NCI-H524 (cell line): ENCODE measurements at regions not wholly inside any gene's neighbourhood (a gene's known extent, or its start where the extent isn't known, plus 50 kb on each side); places are given as distances from the start of the nearest gene placed in this dataset.
A peak's percentile ranks its signal among the peaks of the same experiment; 100 is the strongest.
"Not testable (repeated sequence)": the region's sequence is repeated elsewhere in the genome, so short reads cannot be mapped to it uniquely, and the experiment has no call there.

ENCODE experiments used
- DNase-seq, 2 experiments: peaks; one replicate each; lab custom pipeline; 2025; lab: John Stamatoyannopoulos, UW

- no peak for DNase-seq
Observed at GRCh38 chr12:85425926-85426325, 145.9 kb downstream of the ALX1 start.

- not testable (repeated sequence) for DNase-seq
Observed at GRCh38 chr12:85433148-85433547, 153.1 kb downstream of the ALX1 start.

GRCh38 chr12:85440271-85440670 lies 160.3 kb downstream of the ALX1 start:
- no peak for DNase-seq

GRCh38 chr12:85441025-85441424 lies 161.0 kb downstream of the ALX1 start:
- no peak for DNase-seq

- peak in 1 of 2 experiments; percentile 6 for DNase-seq
Observed at GRCh38 chr12:85441741-85442140, 161.7 kb downstream of the ALX1 start.

- DNase-seq = peak in 1 of 2 experiments; percentile 3
Observed at GRCh38 chr12:85445060-85445938, 165.3 kb downstream of the ALX1 start.

GRCh38 chr12:85448031-85448430 lies 168.0 kb downstream of the ALX1 start:
- DNase-seq = no peak

GRCh38 chr12:85448548-85449139 lies 168.6 kb downstream of the ALX1 start:
- peak in 1 of 2 experiments; percentile 28 for DNase-seq

GRCh38 chr12:85457016-85457415 lies 177.0 kb downstream of the ALX1 start:
- DNase-seq = no peak

GRCh38 chr12:85461127-85461526 lies 181.1 kb downstream of the ALX1 start:
- no peak for DNase-seq

GRCh38 chr12:85462888-85463287 lies 182.9 kb downstream of the ALX1 start:
- DNase-seq = no peak

- DNase-seq = no peak
Observed at GRCh38 chr12:85466890-85467289, 186.9 kb downstream of the ALX1 start.

GRCh38 chr12:85468356-85469157 lies 188.5 kb downstream of the ALX1 start:
- peak in 1 of 2 experiments; percentile 35 for DNase-seq

GRCh38 chr12:85469158-85470086 lies 189.4 kb downstream of the ALX1 start:
- peak; percentile 53 to 75 for DNase-seq

GRCh38 chr12:85475277-85475676 lies 195.3 kb downstream of the ALX1 start:
- not testable (repeated sequence) for DNase-seq

GRCh38 chr12:85476756-85477155 lies 196.7 kb downstream of the ALX1 start:
- DNase-seq = no peak

GRCh38 chr12:85484387-85484786 lies 204.4 kb downstream of the ALX1 start:
- no peak for DNase-seq

- DNase-seq = peak in 1 of 2 experiments; percentile 32
Observed at GRCh38 chr12:85489194-85489593, 209.2 kb downstream of the ALX1 start.

- no peak for DNase-seq
Observed at GRCh38 chr12:85504164-85504563, 224.1 kb downstream of the ALX1 start.

- no peak for DNase-seq
Observed at GRCh38 chr12:85504624-85505023, 224.6 kb downstream of the ALX1 start.

- no peak for DNase-seq
Observed at GRCh38 chr12:85507456-85507855, 227.4 kb downstream of the ALX1 start.
